SJCRH30 (cell line): ENCODE measurements at regions not wholly inside any gene's neighbourhood (a gene's known extent, or its start where the extent isn't known, plus 50 kb on each side); places are given as distances from the start of the nearest gene placed in this dataset.

Experiments
- DNase-seq, 2 experiments: peaks; one replicate each; pipeline ENCODE4 v3.0.0-alpha.2; 2015 to 2020
- H3K27ac ChIP-seq: fragments of 250-450 bp; sonication (Bioruptor Pico); 2 replicates; pipeline ENCODE4 v1.5.1; 2020; ENCODE audit warnings: mild to moderate bottlenecking, moderate library complexity
- H3K27me3 ChIP-seq: fragments of 250-450 bp; sonication (Bioruptor Pico); 2 replicates; pipeline ENCODE4 v1.5.1; 2020; ENCODE audit warnings: mild to moderate bottlenecking, moderate library complexity
- H3K36me3 ChIP-seq: fragments of 250-450 bp; sonication (Bioruptor Pico); 2 replicates; pipeline ENCODE4 v1.5.1; 2020; ENCODE audit warnings: mild to moderate bottlenecking, moderate library complexity
- H3K4me1 ChIP-seq: fragments of 250-450 bp; sonication (Bioruptor Pico); 2 replicates; pipeline ENCODE4 v1.5.1; 2020; ENCODE audit warnings: mild to moderate bottlenecking, moderate library complexity
- H3K4me3 ChIP-seq: fragments of 250-450 bp; sonication (Bioruptor Pico); 2 replicates; pipeline ENCODE4 v1.5.1; 2020; ENCODE audit warnings: mild to moderate bottlenecking, moderate library complexity
- H3K9me3 ChIP-seq: fragments of 250-450 bp; sonication (Bioruptor Pico); replicated peaks from 2 replicates; pipeline ENCODE4 v1.5.1; 2020; ENCODE audit warnings: mild to moderate bottlenecking, moderate library complexity

- no peaks in the 10 kb centered on the region for H3K36me3 ChIP-seq
- no peaks in the 10 kb centered on the region for H3K27me3 ChIP-seq
- no peaks in the 10 kb centered on the region for H3K4me1 ChIP-seq
- no peak overlapping the region for H3K4me3 ChIP-seq
- peak in 1 of 2 experiments; percentile 41 for DNase-seq
- no peaks in the 10 kb centered on the region for H3K9me3 ChIP-seq
- no peak overlapping the region for H3K27ac ChIP-seq
Measured at GRCh38 chr16:62190426-62190825, 154.2 kb upstream of the CDH8 start.

- no peak for DNase-seq
- Histone ChIP-seq H3K4me3 (no peak overlapping the region), H3K27ac (no peak overlapping the region)
Measured at GRCh38 chr16:62177351-62178203, 141.3 kb upstream of the CDH8 start.

GRCh38 chr16:62170642-62171041 is 134.4 kb upstream of the CDH8 start:
- no peaks in the 10 kb centered on the region for H3K36me3 ChIP-seq
- H3K27me3 ChIP-seq, result no peaks in the 10 kb centered on the region
- DNase-seq, result no peak
- no peak overlapping the region for H3K4me3 ChIP-seq
- no peaks in the 10 kb centered on the region for H3K9me3 ChIP-seq
- no peak overlapping the region for H3K27ac ChIP-seq
- no peaks in the 10 kb centered on the region for H3K4me1 ChIP-seq

More at GRCh38 chr16:62177351-62178203, 141.3 kb upstream of the CDH8 start:
- H3K36me3 ChIP-seq, result no peaks in the 10 kb centered on the region
- no peaks in the 10 kb centered on the region for H3K9me3 ChIP-seq
- 0 out of 2 replicates have a peak, but pooled peaks cover 6% of the 10 kb centered on the region for H3K27me3 ChIP-seq
- no peaks in the 10 kb centered on the region for H3K4me1 ChIP-seq

- Histone ChIP-seq H3K27ac (no peak overlapping the region), H3K27me3 (no peaks in the 10 kb centered on the region), H3K4me3 (no peak overlapping the region), H3K9me3 (no peaks in the 10 kb centered on the region), H3K4me1 (no peaks in the 10 kb centered on the region), H3K36me3 (no peaks in the 10 kb centered on the region)
- no peak for DNase-seq
Measured at GRCh38 chr16:62167551-62167950, 131.3 kb upstream of the CDH8 start.

- H3K27ac ChIP-seq, result no peak overlapping the region
- no peak for DNase-seq
- H3K4me3 ChIP-seq, result no peak overlapping the region
- no peaks in the 10 kb centered on the region for H3K9me3 ChIP-seq
- H3K36me3 ChIP-seq, result no peaks in the 10 kb centered on the region
- no peaks in the 10 kb centered on the region for H3K27me3 ChIP-seq
- H3K4me1 ChIP-seq, result no peaks in the 10 kb centered on the region
Measured at GRCh38 chr16:62157544-62157943, 121.3 kb upstream of the CDH8 start.

- no peak for DNase-seq
- no peaks in the 10 kb centered on the region for H3K4me1 ChIP-seq
- no peaks in the 10 kb centered on the region for H3K36me3 ChIP-seq
- H3K9me3 ChIP-seq, result no peaks in the 10 kb centered on the region
- H3K27ac ChIP-seq, result no peak overlapping the region
- H3K4me3 ChIP-seq, result no peak overlapping the region
- no peaks in the 10 kb centered on the region for H3K27me3 ChIP-seq
Measured at GRCh38 chr16:62156971-62157370, 120.7 kb upstream of the CDH8 start.

- H3K4me3 ChIP-seq, result no peak overlapping the region
- H3K27me3 ChIP-seq, result no peaks in the 10 kb centered on the region
- H3K4me1 ChIP-seq, result no peaks in the 10 kb centered on the region
- no peak overlapping the region for H3K27ac ChIP-seq
- H3K9me3 ChIP-seq, result no peaks in the 10 kb centered on the region
- no peaks in the 10 kb centered on the region for H3K36me3 ChIP-seq
- DNase-seq, result no peak
Measured at GRCh38 chr16:62149631-62150030, 113.4 kb upstream of the CDH8 start.

GRCh38 chr16:62137996-62138395 is 101.8 kb upstream of the CDH8 start:
- Histone ChIP-seq H3K9me3 (no peaks in the 10 kb centered on the region), H3K4me3 (no peak overlapping the region), H3K27me3 (peaks cover 4% of the 10 kb centered on the region; the same call in 1 of the 2 replicates), H3K4me1 (no peaks in the 10 kb centered on the region), H3K36me3 (no peaks in the 10 kb centered on the region), H3K27ac (no peak overlapping the region)
- DNase-seq, result no peak

GRCh38 chr16:62135911-62136310 is 99.7 kb upstream of the CDH8 start:
- Histone ChIP-seq H3K4me1 (no peaks in the 10 kb centered on the region), H3K27ac (no peak overlapping the region), H3K4me3 (no peak overlapping the region), H3K9me3 (no peaks in the 10 kb centered on the region), H3K27me3 (peaks cover 4% of the 10 kb centered on the region; the same call in 1 of the 2 replicates), H3K36me3 (no peaks in the 10 kb centered on the region)
- DNase-seq, result no peak

GRCh38 chr16:62135446-62135845 is 99.2 kb upstream of the CDH8 start:
- H3K4me3 ChIP-seq, result no peak overlapping the region
- H3K36me3 ChIP-seq, result no peaks in the 10 kb centered on the region
- DNase-seq, result no peak
- no peaks in the 10 kb centered on the region for H3K4me1 ChIP-seq
- no peak overlapping the region for H3K27ac ChIP-seq
- H3K27me3 ChIP-seq, result peaks cover 4% of the 10 kb centered on the region; the same call in 1 of the 2 replicates
- no peaks in the 10 kb centered on the region for H3K9me3 ChIP-seq

- no peak overlapping the region for H3K27ac ChIP-seq
- no peak overlapping the region for H3K4me3 ChIP-seq
Measured at GRCh38 chr16:62130101-62130500, 93.9 kb upstream of the CDH8 start.

GRCh38 chr16:62105244-62105643 is 69.0 kb upstream of the CDH8 start:
- no peaks in the 10 kb centered on the region for H3K36me3 ChIP-seq
- no peaks in the 10 kb centered on the region for H3K4me1 ChIP-seq
- H3K4me3 ChIP-seq, result no peak overlapping the region
- no peaks in the 10 kb centered on the region for H3K27me3 ChIP-seq
- no peak overlapping the region for H3K27ac ChIP-seq
- no peaks in the 10 kb centered on the region for H3K9me3 ChIP-seq
- DNase-seq, result no peak

More at GRCh38 chr16:62130101-62130500, 93.9 kb upstream of the CDH8 start:
- Histone ChIP-seq H3K9me3 (no peaks in the 10 kb centered on the region), H3K27me3 (no peaks in the 10 kb centered on the region), H3K36me3 (no peaks in the 10 kb centered on the region), H3K4me1 (no peaks in the 10 kb centered on the region)
- DNase-seq, result no peak

- Histone ChIP-seq H3K9me3 (no peaks in the 10 kb centered on the region), H3K36me3 (no peaks in the 10 kb centered on the region), H3K4me1 (no peaks in the 10 kb centered on the region), H3K27ac (no peak overlapping the region), H3K4me3 (no peak overlapping the region), H3K27me3 (no peaks in the 10 kb centered on the region)
- no peak for DNase-seq
Measured at GRCh38 chr16:62102588-62102987, 66.3 kb upstream of the CDH8 start.

GRCh38 chr16:62100651-62101050 is 64.4 kb upstream of the CDH8 start:
- Histone ChIP-seq H3K27me3 (no peaks in the 10 kb centered on the region), H3K9me3 (no peaks in the 10 kb centered on the region), H3K36me3 (no peaks in the 10 kb centered on the region)

GRCh38 chr16:62089715-62090114 is 53.5 kb upstream of the CDH8 start:
- Histone ChIP-seq H3K36me3 (no peaks in the 10 kb centered on the region), H3K9me3 (no peaks in the 10 kb centered on the region), H3K27me3 (no peaks in the 10 kb centered on the region), H3K4me1 (no peaks in the 10 kb centered on the region), H3K4me3 (no peak overlapping the region), H3K27ac (no peak overlapping the region)
- DNase-seq, result no peak

More at GRCh38 chr16:62100651-62101050, 64.4 kb upstream of the CDH8 start:
- H3K4me1 ChIP-seq, result no peaks in the 10 kb centered on the region
- no peak for DNase-seq
- no peak overlapping the region for H3K4me3 ChIP-seq
- H3K27ac ChIP-seq, result no peak overlapping the region
